GM12878 (cell line): ENCODE measurements at regions not wholly inside any gene's neighbourhood (a gene's known extent, or its start where the extent isn't known, plus 50 kb on each side); places are given as distances from the start of the nearest gene placed in this dataset.

Source experiments
- ATAC-seq: fragments of 200-7000 bp; cut with Tn5 transposase; 3 replicates; pipeline ENCODE4 v1.9.1; 2020; ENCODE audit warnings: mild to moderate bottlenecking, moderate library complexity
- BruUV-seq: library from RNA; stranded (reverse); fragments of 400-500 nt; replicated peaks from 2 replicates; lab custom pipeline; 2021; lab: Mats Ljungman, UMichigan
- CTCF ChIA-PET: fragments of 300-600 bp; sonication (Branson Sonifier 250); formaldehyde crosslinking; extraction: SDS; loops from one replicate; lab custom pipeline; 2021; ENCODE audit warnings: inconsistent platforms; lab: Yijun Ruan, JAX
- POLR2A ChIA-PET: fragments of 350-600 bp; formaldehyde crosslinking; extraction: SDS; loops from one replicate; lab custom pipeline; 2021; ENCODE audit warnings: inconsistent platforms; lab: Charles Lee
- RAD21 ChIA-PET: fragments of 300-600 bp; sonication (Branson Sonifier 250); formaldehyde crosslinking; loops from one replicate; lab custom pipeline; 2023; ENCODE audit warnings: antibody characterized with exemption; ENCODE audit not compliant: unreplicated experiment; lab: Charles Lee
- SMC1A ChIA-PET: fragments of 300-600 bp; sonication (Branson Sonifier 250); formaldehyde crosslinking; loops from one replicate; lab custom pipeline; 2023; ENCODE audit not compliant: unreplicated experiment, uncharacterized antibody; lab: Charles Lee
- DNase-seq: peaks from one replicate; pipeline ENCODE4 v3.0.0-alpha.2; 2011; ENCODE audit warnings: low read depth, low spot score
- FAIRE-seq: peaks from 3 replicates; lab custom pipeline; 2011; peaks lifted over from hg19 to GRCh38; lab: Jason Lieb, UNC
- H2AFZ ChIP-seq: 2 replicates; pipeline ENCODE4 v1.6.0; 2011; ENCODE audit warnings: low read depth, low read length, control low read depth; ENCODE audit not compliant: control insufficient read depth
- H3K27ac ChIP-seq: 2 replicates; pipeline ENCODE4 v1.5.1; 2011; ENCODE audit warnings: control low read depth; ENCODE audit not compliant: control insufficient read depth, insufficient read depth
- H3K27me3 ChIP-seq, 2 experiments: replicated peaks in 1 of 2; 2 replicates each; pipeline versions ENCODE4 v1.6.0 to v1.6.1; 2011; ENCODE audit warnings: low read length in 1 of 2; ENCODE audit not compliant: control insufficient read depth in 2 of 2, insufficient read depth in 2 of 2
- H3K36me3 ChIP-seq, 2 experiments: 2 replicates each; pipeline ENCODE4 v1.5.1; 2011; ENCODE audit warnings: low read length in 1 of 2; ENCODE audit not compliant: control insufficient read depth in 2 of 2, insufficient read depth in 2 of 2
- H3K4me1 ChIP-seq: 2 replicates; pipeline ENCODE4 v1.6.1; 2011; ENCODE audit warnings: mild to moderate bottlenecking, low read length, moderate library complexity, mixed read lengths; ENCODE audit not compliant: control insufficient read depth, insufficient read depth
- H3K4me2 ChIP-seq: 2 replicates; pipeline ENCODE4 v1.6.0; 2011; ENCODE audit warnings: control low read depth; ENCODE audit not compliant: control insufficient read depth, insufficient read depth
- H3K4me3 ChIP-seq: fragments of 200-600 bp; sonication (generic); 2 replicates; pipeline ENCODE4 v1.5.1; 2016
- H3K79me2 ChIP-seq: 2 replicates; pipeline ENCODE4 v1.6.0; 2011; ENCODE audit warnings: low read length; ENCODE audit not compliant: control insufficient read depth, insufficient read depth
- H3K9ac ChIP-seq: 2 replicates; pipeline ENCODE4 v1.8.0; 2011; ENCODE audit warnings: low read length, control low read depth, mixed read lengths; ENCODE audit not compliant: control insufficient read depth, insufficient read depth
- H3K9me3 ChIP-seq: replicated peaks from 3 replicates; pipeline ENCODE4 v1.5.1; 2011; ENCODE audit warnings: mild to moderate bottlenecking, low read length; ENCODE audit not compliant: control insufficient read depth, insufficient read depth
- H4K20me1 ChIP-seq: 2 replicates; pipeline ENCODE4 v1.6.0; 2011; ENCODE audit not compliant: control insufficient read depth, insufficient read depth
- BHLHE40 ChIP-seq, 2 experiments: fragments of 450-650 bp in 1 of 2; IDR thresholded peaks; 2 replicates each; pipeline ENCODE4 v1.6.1; 2011 to 2017; ENCODE audit warnings: low read depth in 2 of 2, borderline replicate concordance in 1 of 2, improper control_type of control experiment in 1 of 2, low read length in 1 of 2, mild to moderate bottlenecking in 1 of 2
- BMI1 ChIP-seq: fragments of 450-650 bp; IDR thresholded peaks from 2 replicates; pipeline ENCODE4 v1.6.1; 2016; ENCODE audit warnings: mild to moderate bottlenecking, moderate library complexity, borderline replicate concordance
- CREM ChIP-seq: IDR thresholded peaks from 2 replicates; pipeline ENCODE4 v1.6.1; 2014; ENCODE audit warnings: antibody characterized with exemption, low read depth
- HDAC6 ChIP-seq: fragments of 200-600 bp; sonication (generic); IDR thresholded peaks from one replicate; pipeline ENCODE4 v1.8.0; 2017; ENCODE audit warnings: antibody characterized with exemption; ENCODE audit not compliant: unreplicated experiment
- KLF5 ChIP-seq: fragments of 450-650 bp; IDR thresholded peaks from 2 replicates; pipeline ENCODE4 v1.6.1; 2014; ENCODE audit warnings: mild to moderate bottlenecking; ENCODE audit not compliant: partially characterized antibody
- MEF2A ChIP-seq: IDR thresholded peaks from 2 replicates; pipeline ENCODE4 v1.6.1; 2011; ENCODE audit warnings: low read depth, mild to moderate bottlenecking, low read length, moderate library complexity; ENCODE audit not compliant: insufficient read depth
- NR2F1 ChIP-seq: fragments of 450-650 bp; conservative IDR thresholded peaks from 2 replicates; pipeline ENCODE4 v1.6.1; 2017; ENCODE audit warnings: mild to moderate bottlenecking
- POU2F2 ChIP-seq: IDR thresholded peaks from 3 replicates; pipeline ENCODE4 v1.6.1; 2011; ENCODE audit warnings: low read depth, mild to moderate bottlenecking, low read length, borderline replicate concordance
- SIN3A ChIP-seq: IDR thresholded peaks from 2 replicates; pipeline ENCODE4 v1.6.1; 2012; ENCODE audit warnings: low read depth, low read length, improper control_type of control experiment
- SMARCA5 ChIP-seq: fragments of 450-650 bp; IDR thresholded peaks from 2 replicates; pipeline ENCODE4 v1.6.1; 2017; ENCODE audit warnings: mild to moderate bottlenecking
- TBL1XR1 ChIP-seq: IDR thresholded peaks from 2 replicates; pipeline ENCODE4 v1.6.1; 2012; ENCODE audit warnings: low read depth, low read length, improper control_type of control experiment
- TCF7 ChIP-seq: IDR thresholded peaks from 2 replicates; pipeline ENCODE4 v1.6.1; 2014; ENCODE audit warnings: antibody characterized with exemption, borderline replicate concordance
- ZBTB33 ChIP-seq: fragments of 450-650 bp; IDR thresholded peaks from 2 replicates; pipeline ENCODE4 v1.6.1; 2017; ENCODE audit warnings: mild to moderate bottlenecking
- ZBTB4 ChIP-seq: fragments of 450-650 bp; formaldehyde crosslinking; IDR thresholded peaks from 2 replicates; pipeline ENCODE4 v1.4.0; 2022; ENCODE audit warnings: mild to moderate bottlenecking, moderate library complexity
- ZNF217 ChIP-seq: fragments of 450-650 bp; IDR thresholded peaks from 2 replicates; pipeline ENCODE4 v1.6.1; 2017; ENCODE audit warnings: antibody characterized with exemption, mild to moderate bottlenecking
- ZZZ3 ChIP-seq: IDR thresholded peaks from 2 replicates; pipeline ENCODE4 v1.6.1; 2011; ENCODE audit warnings: low read depth; ENCODE audit not compliant: control insufficient read depth, insufficient read length
- in situ Hi-C: fragments of 300-500 bp; cut with MboI; formaldehyde crosslinking; loops from 9 replicates; pipeline ENCODE4 v1.14.3; 2018; ENCODE audit warnings: mixed read lengths
- intact Hi-C: fragments of 100-400 bp; cut with micrococcal nuclease; formaldehyde crosslinking; loops from one replicate; pipeline ENCODE4 v1.14.2; 2022; ENCODE audit not compliant: unreplicated experiment
- TF ChIP-seq, protein P1 (sequence below): IDR thresholded peaks from 2 replicates; pipeline ENCODE4 v1.6.1; 2011; ENCODE audit warnings: low read depth, mild to moderate bottlenecking, low read length, moderate library complexity, borderline replicate concordance; ENCODE audit errors: extremely low read depth
- TF ChIP-seq, protein P2 (sequence below): IDR thresholded peaks from 2 replicates; pipeline ENCODE4 v1.6.1; 2011; ENCODE audit warnings: borderline replicate concordance, low read depth, mild to moderate bottlenecking, moderate library complexity, low read length; ENCODE audit not compliant: insufficient read depth, poor library complexity, severe bottlenecking

DNA sequence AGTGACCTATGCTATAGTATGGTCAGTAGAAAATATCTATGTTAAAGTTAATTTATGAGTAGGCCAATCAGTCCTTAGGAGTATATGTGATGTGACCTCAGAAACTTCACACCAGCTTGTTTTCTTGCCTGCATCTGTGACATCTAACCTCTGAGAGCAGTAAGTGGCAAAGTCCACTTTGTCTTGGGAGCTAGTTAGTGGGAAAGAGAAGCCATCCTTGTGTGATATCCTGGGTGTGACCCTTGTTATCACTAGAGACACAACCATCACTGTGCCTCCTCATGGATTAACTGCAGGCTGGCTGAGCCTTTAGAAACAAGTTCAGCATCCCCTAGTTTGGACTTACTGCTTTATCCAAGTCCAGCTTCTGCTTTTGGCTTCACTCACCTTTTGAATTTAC lies 170.6 kb upstream of the STXBP6 start:
- no peak for FAIRE-seq

More for the DNA sequence above, 170.6 kb upstream of the STXBP6 start:
- ATAC-seq, result no peak
- no peaks in the 10 kb centered on the region for H4K20me1 ChIP-seq
- RAD21 ChIA-PET, result no interaction called here
- POLR2A ChIA-PET, result no interaction called here
- CTCF ChIA-PET, result interaction anchor here (1.1 kb wide), 1 partner anchor 16 kb away, joined by 3 read pairs; no protein-coding TSS in a partner anchor
- no peak for TF ChIP-seq TBL1XR1
- TF ChIP-seq POU2F2, result no peak
- TF ChIP-seq ZNF217, result no peak
- no peak for TF ChIP-seq BMI1
- TF ChIP-seq MEF2A, result no peak
- no peak for TF ChIP-seq TCF7
- TF ChIP-seq BHLHE40 (IDR thresholded peaks at IDR 0.05; ENCODE audit: borderline replicate concordance in 1 of 2, low read depth in 2 of 2, low read length in 1 of 2), result no peak
- TF ChIP-seq, protein P1, sequence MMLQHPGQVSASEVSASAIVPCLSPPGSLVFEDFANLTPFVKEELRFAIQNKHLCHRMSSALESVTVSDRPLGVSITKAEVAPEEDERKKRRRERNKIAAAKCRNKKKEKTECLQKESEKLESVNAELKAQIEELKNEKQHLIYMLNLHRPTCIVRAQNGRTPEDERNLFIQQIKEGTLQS, result no peak
- no peak for TF ChIP-seq ZBTB4 (CRISPR knock-in tag)
- no peak for TF ChIP-seq ZZZ3
- TF ChIP-seq, protein P2, sequence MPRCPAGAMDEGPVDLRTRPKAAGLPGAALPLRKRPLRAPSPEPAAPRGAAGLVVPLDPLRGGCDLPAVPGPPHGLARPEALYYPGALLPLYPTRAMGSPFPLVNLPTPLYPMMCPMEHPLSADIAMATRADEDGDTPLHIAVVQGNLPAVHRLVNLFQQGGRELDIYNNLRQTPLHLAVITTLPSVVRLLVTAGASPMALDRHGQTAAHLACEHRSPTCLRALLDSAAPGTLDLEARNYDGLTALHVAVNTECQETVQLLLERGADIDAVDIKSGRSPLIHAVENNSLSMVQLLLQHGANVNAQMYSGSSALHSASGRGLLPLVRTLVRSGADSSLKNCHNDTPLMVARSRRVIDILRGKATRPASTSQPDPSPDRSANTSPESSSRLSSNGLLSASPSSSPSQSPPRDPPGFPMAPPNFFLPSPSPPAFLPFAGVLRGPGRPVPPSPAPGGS, result no peak
- TF ChIP-seq SMARCA5, result no peak
- no peak for TF ChIP-seq CREM
- no peak for TF ChIP-seq SIN3A
- TF ChIP-seq ZBTB33, result no peak
- TF ChIP-seq NR2F1, result no peak
- no peak for TF ChIP-seq HDAC6
- TF ChIP-seq KLF5, result no peak
- no peak overlapping the region for H3K4me3 ChIP-seq
- intact Hi-C loops (no loop called here), in situ Hi-C loops (no loop called here)
- H3K79me2 ChIP-seq, result no peaks in the 10 kb centered on the region
- H3K4me2 ChIP-seq, result no peak overlapping the region
- DNase-seq, result no peak
- no TSS peak for BruUV-seq
- H3K9me3 ChIP-seq, result no peaks in the 10 kb centered on the region
- SMC1A ChIA-PET, result no interaction called here
- no peak overlapping the region for H3K27ac ChIP-seq
- H3K27me3 ChIP-seq, result no peaks in the 10 kb centered on the region
- no peak overlapping the region for H3K9ac ChIP-seq
- H3K4me1 ChIP-seq, result no peaks in the 10 kb centered on the region
- no peak overlapping the region for H2AFZ ChIP-seq
- no peaks in the 10 kb centered on the region for H3K36me3 ChIP-seq
